HepG2 (cell line): ENCODE measurements at regions not wholly inside any gene's neighbourhood (a gene's known extent, or its start where the extent isn't known, plus 50 kb on each side); places are given as distances from the start of the nearest gene placed in this dataset.
"Not testable (repeated sequence)": the region's sequence is repeated elsewhere in the genome, so short reads cannot be mapped to it uniquely, and the experiment has no call there.

Experiments
- ATAC-seq: fragments of 200-7000 bp; cut with Tn5 transposase; 3 replicates; pipeline ENCODE4 v1.9.1; 2020; ENCODE audit warnings: mild to moderate bottlenecking, moderate library complexity
- BruUV-seq: library from RNA; stranded (reverse); fragments of 400-500 nt; replicated peaks from 2 replicates; lab custom pipeline; 2021; lab: Mats Ljungman, UMichigan
- CTCF ChIA-PET: fragments of 300-600 bp; formaldehyde crosslinking; extraction: SDS; loops from one replicate; lab custom pipeline; 2021; ENCODE audit warnings: low total read pairs, inconsistent platforms, low intra/inter-chr PET ratio; lab: Yijun Ruan, JAX
- POLR2A ChIA-PET: fragments of 350-600 bp; sonication (Branson Sonifier 250); formaldehyde crosslinking; loops from one replicate; lab custom pipeline; 2020; ENCODE audit warnings: antibody characterized with exemption, inconsistent platforms; lab: Yijun Ruan, JAX
- DNase-seq: peaks from one replicate; pipeline ENCODE4 v3.0.0-alpha.2; 2015; ENCODE audit warnings: low spot score
- FAIRE-seq: peaks from 3 replicates; lab custom pipeline; 2011; peaks lifted over from hg19 to GRCh38; lab: Jason Lieb, UNC
- H2AFZ ChIP-seq: one replicate; pipeline ENCODE4 v1.6.1; 2011; ENCODE audit warnings: low read length, inconsistent platforms
- H3K27ac ChIP-seq: fragments of 300-600 bp; 3 replicates; pipeline ENCODE4 v1.8.0; 2011; ENCODE audit warnings: mixed run types, mild to moderate bottlenecking, mixed read lengths, low read length, inconsistent platforms; ENCODE audit not compliant: insufficient read depth; ENCODE audit errors: extremely low read length
- H3K27me3 ChIP-seq, 2 experiments: fragments of 200-600 bp in 1 of 2; 2 replicates in 1 of 2; 3 replicates in 1 of 2; pipeline versions ENCODE4 v1.6.0 to v1.8.0; 2011; ENCODE audit warnings: low read length in 2 of 2, mild to moderate bottlenecking in 2 of 2, moderate library complexity in 2 of 2, inconsistent platforms in 1 of 2; ENCODE audit not compliant: insufficient read depth in 2 of 2, control insufficient read depth in 1 of 2
- H3K36me3 ChIP-seq, 2 experiments: fragments of 200-600 bp in 1 of 2; replicated peaks in 1 of 2; 2 replicates in 1 of 2; 3 replicates in 1 of 2; pipeline versions ENCODE4 v1.5.1 to v1.8.0; 2011; ENCODE audit warnings: low read length in 2 of 2, inconsistent platforms in 1 of 2; ENCODE audit not compliant: insufficient read depth in 2 of 2, control insufficient read depth in 1 of 2
- H3K4me1 ChIP-seq: 2 replicates; pipeline ENCODE4 v1.5.1; 2012; ENCODE audit warnings: low read length, inconsistent platforms; ENCODE audit not compliant: insufficient read depth
- H3K4me2 ChIP-seq: 2 replicates; pipeline ENCODE4 v1.6.0; 2011; ENCODE audit warnings: low read depth, low read length, inconsistent platforms
- H3K4me3 ChIP-seq, 3 experiments: fragments of 200-600 bp in 1 of 3; sonication (generic), shearing (Covaris generic) in 1 of 3; replicated peaks in 1 of 3; 2 replicates each; pipeline ENCODE4 v1.5.1; 2011 to 2016; ENCODE audit warnings: low read length in 3 of 3, inconsistent platforms in 2 of 3, low read depth in 2 of 3, mild to moderate bottlenecking in 2 of 3, control low read depth in 1 of 3, mixed read lengths in 1 of 3; ENCODE audit not compliant: insufficient read depth in 1 of 3
- H3K79me2 ChIP-seq: one replicate; pipeline ENCODE4 v1.6.1; 2011; ENCODE audit warnings: low read length, inconsistent platforms; ENCODE audit not compliant: insufficient read depth
- H3K9ac ChIP-seq: 2 replicates; pipeline ENCODE4 v1.6.0; 2011; ENCODE audit warnings: mild to moderate bottlenecking, low read depth, low read length, inconsistent platforms; ENCODE audit not compliant: insufficient read depth
- H3K9me3 ChIP-seq: 2 replicates; pipeline ENCODE4 v1.5.1; 2012; ENCODE audit warnings: mild to moderate bottlenecking, low read length
- H4K20me1 ChIP-seq: 2 replicates; pipeline ENCODE4 v1.6.0; 2011; ENCODE audit warnings: inconsistent platforms, mild to moderate bottlenecking, low read length, moderate library complexity; ENCODE audit not compliant: insufficient read depth
- ATF5 ChIP-seq: sonication (generic); formaldehyde crosslinking; IDR thresholded peaks from 2 replicates; pipeline ENCODE4 v1.4.0; 2020; ENCODE audit warnings: mild to moderate bottlenecking, low read depth, missing genetic modification reagents
- FOXO4 ChIP-seq: sonication (generic); formaldehyde crosslinking; conservative IDR thresholded peaks from 2 replicates; pipeline ENCODE4 v1.8.1; 2023; ENCODE audit warnings: missing genetic modification reagents
- MYC ChIP-seq: sonication (generic); formaldehyde crosslinking; IDR thresholded peaks from 2 replicates; pipeline ENCODE4 v1.9.0; 2021; ENCODE audit warnings: missing genetic modification reagents, borderline replicate concordance
- PAXIP1 ChIP-seq: sonication (generic); formaldehyde crosslinking; conservative IDR thresholded peaks from 2 replicates; pipeline ENCODE4 v1.4.0; 2020; ENCODE audit warnings: mild to moderate bottlenecking, missing genetic modification reagents, moderate library complexity
- PREB ChIP-seq: sonication (generic); formaldehyde crosslinking; IDR thresholded peaks from 2 replicates; pipeline ENCODE4 v1.4.0; 2020; ENCODE audit warnings: missing genetic modification reagents
- ZBTB44 ChIP-seq: sonication (generic); formaldehyde crosslinking; IDR thresholded peaks from 2 replicates; pipeline ENCODE4 v1.4.0; 2020; ENCODE audit warnings: missing genetic modification reagents
- WGBS: methylation state at CpG from one replicate; pipeline ENCODE4 v1.1.6; 2017; ENCODE audit warnings: low lambda C conversion rate; 5-methylcytosine and 5-hydroxymethylcytosine counted together
- in situ Hi-C: cut with HindIII; loops from 2 replicates; pipeline ENCODE4 v1.10.0; 2017; ENCODE audit warnings: low pct_unique_long_range_greater_than_20kb; ENCODE audit not compliant: extremely low pct_ligation_motif_present
- intact Hi-C: fragments of 100-400 bp; cut with micrococcal nuclease; formaldehyde crosslinking; loops from one replicate; pipeline ENCODE4 v1.10.0; 2022; ENCODE audit not compliant: unreplicated experiment

- DNase-seq (no peak), FAIRE-seq (no peak), ATAC-seq (no peak)
- peaks cover 92% of the 10 kb centered on the region for H3K9me3 ChIP-seq
- no peak overlapping the region for H3K27ac ChIP-seq
- intact Hi-C loops = no loop called here
- ChIA-PET POLR2A (no interaction called here), CTCF (no interaction called here)
- no peaks in the 10 kb centered on the region for H3K36me3 ChIP-seq
- no peak overlapping the region for H3K9ac ChIP-seq
- no peak overlapping the region for H3K4me2 ChIP-seq
- in situ Hi-C loops = no loop called here
- H3K4me1 ChIP-seq = no peaks in the 10 kb centered on the region
- no peak for TF ChIP-seq ATF5
- no peak for TF ChIP-seq MYC (CRISPR knock-in tag)
- TF ChIP-seq FOXO4 (CRISPR knock-in tag) = no peak
- no peak for TF ChIP-seq PREB (CRISPR knock-in tag)
- TF ChIP-seq ZBTB44 = no peak
- TF ChIP-seq PAXIP1 (CRISPR knock-in tag) = no peak
- 32% methylated on average over 1 of the region's 1 CpG for WGBS
- no peaks in the 10 kb centered on the region for H4K20me1 ChIP-seq
- no peak overlapping the region for H3K4me3 ChIP-seq
- H3K79me2 ChIP-seq = no peaks in the 10 kb centered on the region
- H2AFZ ChIP-seq = no peak overlapping the region
- BruUV-seq = no TSS peak
- H3K27me3 ChIP-seq = no peaks in the 10 kb centered on the region; a peak in 1 of 5 replicates
Measured at GRCh38 chr6:60891606-60892005, 1394.4 kb downstream of the KHDRBS2 start.

- FAIRE-seq = not testable (repeated sequence)
Measured at GRCh38 chr6:60877396-60877795, 1408.6 kb downstream of the KHDRBS2 start.

More at GRCh38 chr6:60877396-60877795, 1408.6 kb downstream of the KHDRBS2 start:
- H3K79me2 ChIP-seq, POLR2A ChIA-PET, H4K20me1 ChIP-seq, H3K4me2 ChIP-seq, DNase-seq, H3K27me3 ChIP-seq, H3K4me1 ChIP-seq, H2AFZ ChIP-seq, CTCF ChIA-PET, H3K36me3 ChIP-seq, H3K9ac ChIP-seq, intact Hi-C loops, H3K27ac ChIP-seq, BruUV-seq, ATAC-seq, in situ Hi-C loops, H3K4me3 ChIP-seq: not testable (repeated sequence)
- H3K9me3 ChIP-seq = peaks cover 59% of the 10 kb centered on the region
- whole genome bisulfite sequencing = 2% methylated on average over 3 of the region's 3 CpGs
